Mesenteric fat pad (tissue), 1 donor: ENCODE measurements at regions not wholly inside any gene's neighbourhood (a gene's known extent, or its start where the extent isn't known, plus 50 kb on each side); places are given as distances from the start of the nearest gene placed in this dataset.
"Not testable (repeated sequence)": the region's sequence is repeated elsewhere in the genome, so short reads cannot be mapped to it uniquely, and the experiment has no call there.

Experiments
- DNase-seq: peaks from one replicate; pipeline ENCODE4 v3.0.0-alpha.2; 2020; ENCODE audit warnings: low spot score
- donor health status: DM: yes; HTN: yes; CAD: no.

DNA sequence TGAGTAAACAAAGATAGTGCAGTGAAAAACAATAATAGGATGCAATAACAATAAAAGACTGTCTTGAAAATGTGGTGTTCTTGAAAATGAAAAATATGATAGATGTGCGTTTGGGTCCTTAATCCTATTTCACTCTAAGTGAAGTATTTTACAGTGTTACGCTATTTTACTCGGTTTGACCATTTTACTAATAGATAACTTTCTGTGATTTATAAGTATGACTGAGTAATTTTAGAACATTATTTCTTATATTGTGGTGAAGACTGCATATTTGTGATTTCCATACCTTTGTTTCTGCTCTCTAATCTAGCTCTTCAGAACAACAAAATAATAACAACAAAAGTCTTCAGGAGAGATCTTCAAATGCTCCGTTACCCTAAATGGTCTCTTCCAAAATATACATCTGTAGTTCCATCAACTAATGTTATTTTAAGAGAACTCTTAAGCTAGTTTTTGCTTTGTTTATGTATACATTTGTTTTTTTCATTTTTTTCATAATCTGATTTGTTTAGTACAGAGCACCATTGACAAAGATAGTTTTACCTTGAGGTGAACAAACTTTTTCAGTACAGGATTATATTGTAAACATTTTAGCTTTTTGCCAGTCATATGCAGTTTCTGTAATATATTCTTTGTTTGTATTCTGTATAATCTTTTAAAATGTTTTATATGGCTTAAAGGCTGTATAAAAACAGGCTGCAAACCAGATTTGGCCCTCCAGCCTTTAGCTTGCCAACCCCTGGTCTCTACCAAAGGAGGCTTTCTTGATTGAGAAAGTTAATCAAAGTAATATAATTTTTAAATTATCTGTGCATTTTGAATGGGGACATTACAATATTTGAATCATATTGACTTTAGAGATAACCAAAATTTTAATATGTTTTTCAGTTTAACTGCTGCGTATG lies 1572.7 kb upstream of the PRR20A start:
- no peak for DNase-seq

DNA sequence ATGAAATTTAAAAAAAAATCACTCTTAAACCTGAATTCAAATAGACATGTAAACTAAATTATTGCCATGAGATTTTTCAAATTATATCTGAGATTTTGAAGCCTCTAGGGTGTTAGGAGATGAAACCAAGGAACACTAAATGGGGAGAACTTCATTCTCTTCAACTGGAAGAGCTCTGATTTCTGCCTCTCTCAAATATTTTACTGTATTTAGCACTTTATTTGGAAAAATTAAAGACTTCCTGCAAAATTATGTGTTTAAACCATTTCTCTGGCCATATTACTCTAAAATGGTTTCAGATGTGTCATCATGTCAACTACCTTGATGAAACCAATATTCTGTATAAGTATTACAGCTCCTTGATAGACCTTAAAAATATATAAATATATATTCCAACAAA lies 1571.6 kb upstream of the PRR20A start:
- no peak for DNase-seq

DNA sequence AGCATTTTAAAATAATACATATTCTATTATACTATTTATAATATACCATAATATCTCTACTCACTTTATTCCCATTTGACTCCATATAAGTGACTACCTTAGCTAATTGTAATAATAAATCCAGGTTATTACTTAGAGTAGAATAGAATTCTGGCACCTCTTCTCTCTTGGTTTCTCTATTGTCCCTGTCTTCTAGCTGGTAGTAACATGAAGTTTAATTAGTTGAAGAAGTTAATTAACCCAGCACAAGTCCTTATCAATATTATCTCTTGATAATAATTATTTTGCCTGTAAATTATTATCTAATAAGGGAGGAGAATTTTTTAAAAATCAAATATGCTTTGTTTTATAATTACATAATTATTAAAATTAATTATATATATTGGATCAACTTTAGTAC lies 1571.2 kb upstream of the PRR20A start:
- no peak for DNase-seq

DNA sequence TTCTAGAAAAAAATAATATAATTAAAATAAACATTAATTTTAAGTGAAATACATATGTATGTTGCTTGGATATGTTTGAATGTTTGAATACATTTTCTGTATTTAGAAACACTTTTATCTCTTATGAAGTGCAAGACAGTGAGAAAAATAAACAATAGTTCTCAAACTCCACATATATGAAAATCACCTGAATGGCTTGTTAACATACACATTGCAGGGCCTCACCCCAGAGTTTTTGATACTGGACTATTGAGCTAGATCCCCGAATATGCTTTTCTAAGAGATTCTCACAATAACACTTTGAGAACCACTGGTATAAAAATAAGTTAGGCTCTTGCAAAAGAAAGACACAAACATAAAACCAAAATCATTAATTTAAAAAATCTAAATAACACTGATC lies 1570.3 kb upstream of the PRR20A start:
- no peak for DNase-seq

DNA sequence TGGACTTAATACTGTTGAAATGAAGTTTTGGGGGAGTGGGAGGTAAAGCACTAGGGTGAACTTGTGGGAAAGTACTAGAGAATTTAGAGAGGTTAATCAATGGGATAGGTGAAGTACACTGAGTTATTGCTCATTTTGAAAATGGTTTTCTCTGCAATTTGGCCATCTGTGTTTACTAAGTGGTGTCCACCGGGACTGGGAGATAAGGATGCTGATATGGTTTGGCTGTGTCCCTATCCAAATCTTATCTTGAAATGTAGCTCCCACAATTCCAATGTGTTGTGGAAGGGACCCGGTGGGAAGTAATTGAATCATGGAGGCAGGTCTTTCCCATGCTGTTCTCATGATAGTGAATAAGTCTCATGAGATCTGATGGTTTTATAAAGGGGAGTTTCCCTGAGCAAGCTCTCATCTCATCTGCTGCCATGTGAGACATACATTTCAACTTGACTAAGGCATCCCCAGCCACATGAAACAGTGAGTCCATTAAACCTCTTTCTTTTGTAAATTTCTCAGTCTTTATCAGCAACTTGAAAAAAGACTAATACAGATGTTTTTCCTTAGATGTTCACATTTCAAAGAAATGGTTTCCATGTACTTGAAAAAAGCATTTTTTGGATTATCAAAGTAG lies 1569.4 kb upstream of the PRR20A start:
- no peak for DNase-seq

DNA sequence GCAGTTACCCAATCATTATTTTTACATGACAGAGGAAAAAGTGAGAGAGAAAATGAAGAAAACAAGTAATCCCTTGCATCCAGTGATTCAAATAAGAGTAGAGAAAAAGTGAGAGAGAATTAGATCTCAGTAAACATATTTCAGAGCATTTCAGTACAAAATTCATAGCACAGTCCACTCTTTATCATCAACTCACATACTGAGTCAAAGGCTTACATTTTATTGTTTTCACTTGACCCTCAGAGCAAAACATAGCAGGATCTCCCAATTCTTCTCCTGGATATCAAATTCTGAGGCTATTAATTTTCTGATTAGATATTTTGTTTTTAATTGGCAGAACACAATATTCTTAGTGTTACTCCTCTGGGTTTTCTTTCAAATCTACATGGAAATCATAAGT lies 1568.3 kb upstream of the PRR20A start:
- no peak for DNase-seq

DNA sequence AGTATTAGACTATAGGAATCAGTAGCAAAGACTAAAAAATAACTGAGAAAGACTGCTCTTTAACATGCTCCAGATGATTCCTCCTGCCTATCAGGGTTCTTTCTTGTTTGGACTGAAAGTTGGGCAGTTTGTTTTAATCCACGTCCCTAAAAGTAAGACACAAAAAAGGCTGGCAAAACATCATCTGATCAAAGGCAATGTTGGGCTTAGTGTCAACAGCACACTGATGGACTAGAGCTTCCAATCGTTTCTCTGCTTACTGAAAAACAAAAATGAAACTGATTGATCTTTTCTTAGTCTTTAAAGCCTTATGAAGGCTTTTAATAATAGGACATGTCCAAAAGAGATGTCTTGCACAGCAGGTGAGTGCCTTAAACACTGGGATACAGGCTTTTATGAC lies 1567.9 kb upstream of the PRR20A start:
- no peak for DNase-seq

DNA sequence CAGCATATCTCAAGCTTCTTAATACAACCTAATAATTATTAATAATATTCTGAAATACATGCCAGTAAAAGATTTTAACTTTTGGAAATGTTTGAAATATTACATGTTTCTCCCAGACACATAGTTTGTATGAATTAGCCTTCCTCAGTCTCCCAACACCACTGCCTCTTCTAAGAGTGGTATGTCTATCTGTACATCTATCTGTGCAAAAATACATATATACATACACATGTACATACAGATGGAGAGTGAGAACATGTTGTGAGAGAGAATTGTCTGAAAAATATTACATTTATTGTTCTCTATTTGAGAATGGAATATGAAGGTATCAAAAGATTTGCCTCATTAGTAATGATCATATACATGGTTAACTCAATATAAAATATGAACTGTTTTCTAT lies 1567.2 kb upstream of the PRR20A start:
- no peak for DNase-seq

DNA sequence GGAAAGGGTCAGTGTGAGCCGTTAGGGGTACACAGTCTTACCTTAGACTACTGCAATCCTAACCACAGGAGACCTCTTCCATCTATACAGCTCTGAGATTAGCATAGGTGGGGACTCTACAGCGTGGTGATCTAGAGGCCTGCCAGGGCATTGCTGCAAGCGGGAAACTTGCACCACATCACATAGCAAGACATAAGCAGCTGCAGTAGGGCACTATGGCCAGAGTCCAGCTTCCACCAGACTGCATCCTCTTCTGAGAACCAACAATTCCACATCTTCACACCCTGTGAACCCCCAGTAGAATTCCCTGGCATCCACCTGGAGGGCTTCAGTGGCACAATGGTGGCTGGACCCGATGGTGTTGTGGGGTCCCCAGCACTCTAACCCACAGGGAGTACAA lies 1564.3 kb upstream of the PRR20A start:
- DNase-seq: no peak

DNA sequence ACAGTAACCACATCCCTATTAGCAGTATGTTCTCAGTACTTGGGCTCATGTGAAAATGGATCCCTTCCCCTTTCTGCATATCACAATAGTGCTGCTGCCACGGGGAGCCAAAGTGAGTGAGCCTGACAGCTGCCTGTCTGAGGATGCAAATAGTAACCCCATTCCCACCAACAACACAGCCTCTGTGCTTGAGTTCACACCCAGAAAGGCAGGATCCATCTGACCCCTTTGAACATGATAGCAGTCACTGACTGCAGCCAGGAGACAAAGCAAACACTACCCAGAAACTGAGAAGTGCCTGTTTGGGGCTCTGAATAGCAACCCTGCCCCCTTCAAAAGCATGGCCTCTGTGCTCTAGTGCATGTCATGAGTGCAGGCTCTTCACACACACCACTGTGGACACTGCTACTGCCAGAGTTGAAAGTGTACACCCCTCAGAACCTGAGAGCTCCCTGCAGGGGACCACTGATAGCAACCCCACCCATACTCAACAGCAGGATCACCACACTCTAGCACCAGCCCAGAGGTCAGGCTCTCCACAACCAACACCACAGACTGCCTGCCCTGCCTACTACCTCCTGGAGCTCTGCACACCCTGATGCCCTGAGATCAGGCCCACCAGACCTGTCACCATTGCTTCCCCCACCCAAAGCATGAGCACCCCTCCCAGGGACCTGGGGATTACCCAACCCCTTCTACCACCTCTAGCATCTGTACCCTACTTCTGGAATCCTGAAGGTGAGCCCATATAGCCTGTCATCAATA lies 1563.5 kb upstream of the PRR20A start:
- DNase-seq: no peak

DNA sequence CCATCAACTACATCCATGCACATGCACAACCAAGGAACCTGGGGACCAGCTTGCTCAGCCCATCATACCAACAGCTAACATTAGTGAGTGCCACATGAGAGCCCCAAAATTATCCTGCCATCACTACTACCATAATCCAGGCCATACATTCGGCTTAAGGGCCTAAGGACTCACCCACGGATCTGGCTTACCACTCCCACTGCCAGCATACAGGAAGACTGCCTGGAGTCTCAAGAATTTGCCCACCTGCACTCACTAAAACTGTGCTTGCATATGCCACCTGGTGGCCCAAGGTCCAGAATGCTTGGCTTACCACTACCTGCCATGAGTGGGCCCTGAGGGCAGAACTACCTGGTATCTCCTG lies 1562.9 kb upstream of the PRR20A start:
- DNase-seq: no peak

DNA sequence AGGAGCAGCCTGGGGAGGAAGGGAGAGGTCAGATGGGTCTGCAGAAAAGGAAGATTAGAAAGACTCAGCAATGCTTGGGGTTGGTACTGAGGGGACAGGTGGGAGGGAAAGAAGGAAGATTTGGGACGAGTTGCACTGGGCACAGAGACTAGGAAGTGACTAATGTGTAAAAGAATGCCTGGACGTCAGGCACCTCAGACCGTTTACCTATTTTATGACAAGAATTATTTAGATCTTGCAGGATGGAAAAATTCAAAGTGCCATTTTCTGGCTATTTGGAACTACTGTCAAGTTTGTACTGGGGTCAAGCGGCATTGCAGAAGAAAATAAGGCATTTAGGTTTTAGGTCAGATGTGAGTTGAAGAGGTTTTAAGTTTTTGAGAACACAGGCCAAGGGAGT lies 1558.4 kb upstream of the PRR20A start:
- not testable (repeated sequence) for DNase-seq

DNA sequence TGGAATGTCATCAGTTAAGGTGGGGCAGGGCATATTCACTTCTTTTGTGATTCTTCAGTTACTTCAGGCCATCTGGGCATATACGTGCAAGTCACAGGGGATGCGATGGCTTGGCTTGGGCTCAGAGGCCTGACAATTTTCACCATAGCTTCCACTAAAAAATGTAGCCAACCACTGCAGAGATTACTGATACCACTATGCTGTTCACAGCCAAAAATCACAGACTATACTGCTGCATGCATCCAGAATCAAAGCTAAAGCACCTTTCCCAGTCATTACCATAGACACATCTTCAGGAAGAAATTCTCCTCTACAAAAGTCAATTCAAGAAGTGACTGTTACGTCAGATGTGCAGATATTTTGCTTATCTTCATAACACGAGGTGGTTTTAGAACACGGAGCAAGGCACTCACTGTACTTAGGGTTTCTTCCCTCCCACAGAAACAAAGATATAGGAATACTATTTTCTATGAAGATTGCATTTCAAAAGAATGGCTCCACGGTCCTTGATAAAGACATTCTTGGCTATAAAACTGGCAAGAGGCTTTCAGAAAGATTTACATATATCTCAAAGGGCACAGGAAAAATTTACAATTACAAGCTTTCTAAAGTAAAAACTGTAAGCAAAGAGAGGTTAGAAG lies 1556.6 kb upstream of the PRR20A start:
- DNase-seq: no peak

DNA sequence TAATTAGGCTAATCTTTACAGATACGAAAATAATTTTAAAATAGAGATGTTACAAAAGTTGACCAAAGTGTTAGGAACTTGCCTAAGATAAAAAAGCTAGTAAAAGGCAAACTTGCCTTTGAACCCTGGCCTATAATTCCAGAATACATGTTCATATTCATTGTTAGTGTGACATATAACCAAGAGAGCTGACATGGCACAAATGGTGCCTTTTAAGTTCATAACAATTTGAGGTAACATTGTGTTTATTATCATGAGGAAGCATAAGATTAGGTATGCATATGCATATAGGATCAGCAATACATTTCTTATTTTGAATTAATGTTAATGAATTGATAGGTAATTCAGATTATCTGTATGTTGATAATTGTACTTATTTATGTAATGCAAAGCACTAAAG lies 1537.9 kb upstream of the PRR20A start:
- no peak for DNase-seq

DNA sequence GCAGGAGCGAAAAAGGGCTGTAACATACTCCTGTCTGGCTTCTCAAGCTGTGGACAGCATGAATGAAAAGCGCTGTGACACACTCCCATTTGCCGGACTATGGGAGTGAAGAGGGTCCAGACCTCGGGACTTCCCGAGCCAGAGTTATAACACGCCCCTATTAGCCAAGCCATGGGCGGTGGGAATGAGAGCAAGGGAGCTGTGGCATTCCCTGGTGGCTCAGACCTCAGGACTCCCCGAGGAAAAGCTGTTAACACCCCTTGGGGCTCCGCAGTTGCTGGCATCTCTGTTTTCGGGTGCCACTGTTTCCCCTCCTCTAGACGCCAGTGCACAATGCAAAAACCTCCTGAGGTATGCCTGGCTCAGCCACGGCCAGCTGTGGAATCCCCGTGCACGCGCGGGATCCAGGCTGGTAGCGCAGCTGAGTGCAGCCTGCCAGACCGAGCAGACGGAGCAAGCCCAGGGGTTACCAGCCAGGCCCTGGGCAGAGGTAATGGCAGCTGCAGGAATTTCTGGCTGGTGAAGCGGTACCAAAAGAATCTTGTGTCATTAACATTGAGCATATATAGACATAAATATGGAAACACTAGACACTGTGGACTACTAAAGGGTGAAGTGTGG lies 1534.6 kb upstream of the PRR20A start:
- DNase-seq: no peak

DNA sequence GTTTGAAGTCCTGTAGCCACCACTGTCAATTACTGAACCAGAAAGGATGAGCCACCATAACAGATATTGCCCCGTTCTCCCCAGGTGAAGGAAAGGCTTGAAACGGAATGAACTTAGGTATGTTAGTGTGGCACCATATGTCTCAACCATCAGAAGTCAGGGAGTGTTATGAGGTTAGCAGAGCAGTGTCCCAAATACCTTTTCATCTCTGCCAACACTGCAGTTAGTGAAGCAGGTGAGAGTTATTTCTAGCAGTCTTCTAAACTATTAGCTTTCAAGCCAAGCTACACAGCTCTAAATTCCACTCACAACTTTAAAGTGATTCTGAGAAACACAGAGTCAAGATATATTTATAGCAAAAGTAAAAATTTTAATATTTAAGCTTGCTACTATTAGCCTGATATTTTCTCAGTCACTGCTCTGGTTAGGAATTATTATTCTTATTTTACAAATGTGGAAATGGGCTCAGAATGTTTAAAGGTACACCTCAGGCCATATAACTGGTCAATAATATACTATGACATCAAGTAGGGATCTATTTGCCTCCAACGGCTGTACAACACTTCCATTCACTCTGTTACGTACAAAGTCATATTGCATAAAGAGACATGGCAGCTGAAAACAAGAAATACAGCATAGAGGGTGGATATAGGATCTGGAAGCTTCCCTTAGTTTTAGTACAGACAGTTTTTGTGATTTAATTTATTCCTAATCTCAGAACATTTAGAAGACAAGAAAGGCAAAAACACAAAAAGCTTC lies 1527.1 kb upstream of the PRR20A start:
- DNase-seq: no peak

DNA sequence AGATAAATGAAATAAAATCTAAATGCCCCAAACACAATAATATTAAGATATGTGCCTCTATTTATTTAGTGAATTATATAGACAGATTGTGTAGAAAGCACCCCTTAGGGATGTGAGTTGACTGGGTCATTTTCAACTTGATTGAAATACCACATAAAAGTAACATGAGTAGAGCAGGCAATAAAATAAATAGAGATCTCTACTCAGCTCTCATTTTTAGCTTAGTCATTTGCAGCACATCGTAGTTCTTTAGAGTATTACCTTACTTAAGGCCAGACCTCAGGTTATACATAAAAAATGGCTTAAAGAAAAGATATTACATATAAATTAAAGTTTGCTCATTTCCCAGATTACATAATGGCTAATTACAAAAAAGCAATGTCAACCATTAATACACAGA lies 1525.6 kb upstream of the PRR20A start:
- no peak for DNase-seq

DNA sequence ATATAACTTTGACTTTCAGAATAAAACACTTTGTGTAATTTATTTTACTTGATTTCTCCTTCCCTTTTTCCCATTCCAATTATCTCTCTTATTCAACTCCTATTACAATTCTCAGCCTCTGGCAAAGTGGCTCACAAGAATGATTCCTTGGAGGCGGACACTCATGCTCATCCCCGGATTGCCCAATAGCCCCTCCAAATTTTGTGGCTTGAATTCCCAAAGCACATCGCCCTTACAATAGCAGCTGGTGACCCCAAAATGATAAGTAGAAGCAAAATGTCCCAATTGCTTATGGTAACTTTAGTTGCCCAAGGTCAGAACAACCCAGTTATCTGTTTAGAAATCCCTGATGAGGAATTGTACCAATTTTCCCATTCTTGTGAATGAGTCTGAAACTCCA lies 1523.5 kb upstream of the PRR20A start:
- DNase-seq: no peak

DNA sequence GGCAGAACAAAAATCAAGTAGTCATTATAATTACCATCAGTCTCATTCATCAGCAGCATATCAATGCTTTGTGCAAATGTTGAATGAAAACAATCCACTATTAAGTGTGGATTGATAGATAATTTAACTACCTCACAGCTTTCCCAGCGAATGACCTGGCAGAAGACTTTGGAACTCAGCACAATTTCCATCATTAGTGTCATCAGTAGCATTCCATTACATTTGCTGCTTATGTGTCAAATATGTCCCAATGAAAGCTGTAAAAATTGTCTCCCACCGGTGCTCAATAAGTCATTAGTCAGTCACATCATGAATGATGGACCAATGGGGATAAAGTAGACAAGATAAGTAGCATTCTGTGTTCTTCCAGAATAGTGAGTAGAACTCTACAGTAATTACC lies 1513.5 kb upstream of the PRR20A start:
- no peak for DNase-seq

DNA sequence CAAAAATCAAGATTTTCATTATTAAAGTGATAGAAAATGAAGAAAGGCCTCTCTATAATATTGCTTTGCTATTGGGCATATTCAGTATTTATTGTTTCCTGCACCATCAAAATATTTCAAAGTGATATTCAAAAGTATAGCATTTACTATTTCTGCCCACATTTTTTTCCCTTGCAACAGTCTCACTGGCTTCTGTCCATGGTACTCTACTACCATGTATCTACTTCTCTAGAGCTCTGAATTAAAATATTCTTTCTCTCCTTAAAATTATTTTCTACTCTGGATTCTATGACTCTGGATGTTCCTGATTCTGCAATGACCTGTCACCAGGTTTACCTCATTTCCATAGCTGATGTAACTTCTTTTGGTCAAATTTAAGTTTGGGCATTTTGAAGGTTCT lies 1508.3 kb upstream of the PRR20A start:
- DNase-seq: no peak

DNA sequence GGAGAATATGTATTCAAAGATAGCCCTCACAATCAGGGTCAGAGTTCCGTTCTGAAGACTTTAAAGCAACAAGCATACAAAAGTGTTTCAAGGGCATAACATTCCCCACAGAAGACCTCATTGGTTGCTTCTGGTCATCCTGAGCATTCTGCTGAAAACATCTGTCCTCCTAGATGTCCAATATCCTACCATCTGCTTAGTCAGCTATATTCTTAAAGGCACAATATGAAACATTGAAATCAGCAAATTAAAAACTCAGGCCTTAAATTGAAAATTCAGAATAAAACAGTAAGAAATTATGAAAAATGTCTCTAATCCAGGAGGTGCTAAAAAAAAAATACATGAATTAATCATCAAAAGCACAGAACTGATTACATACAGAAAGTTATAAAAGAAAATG lies 1491.2 kb upstream of the PRR20A start:
- no peak for DNase-seq
